ENCODE measurements at regions not wholly inside any gene's neighbourhood (a gene's known extent, or its start where the extent isn't known, plus 50 kb on each side); places are given as distances from the start of the nearest gene placed in this dataset.

GRCh38 chr3:104474011-104474410 is 892.7 kb upstream of the ALCAM start:
- no peak overlapping the region for H3K14ac ChIP-seq (ENCODE audit: insufficient read length)
- peaks cover 15% of the 10 kb centered on the region in 2 experiments; a peak in 3 of 4 replicates for H3K9me3 ChIP-seq (ENCODE audit: insufficient read depth in 2 of 2, low read depth in 1 of 2, low read length in 1 of 2)
- no peak overlapping the region for H4K8ac ChIP-seq (ENCODE audit: extremely low read depth, insufficient read depth, low read length)
- no peak overlapping the region for H3K4me3 ChIP-seq (ENCODE audit: extremely low read depth in 1 of 4, insufficient read depth in 2 of 4, low read depth in 3 of 4, low read length in 4 of 4)
- ChIA-PET CTCF (ENCODE audit: partially characterized antibody) (interaction anchor here (1.4 kb wide), 1 partner anchor 13 kb away, joined by 5 read pairs; no protein-coding TSS in a partner anchor), POLR2A (ENCODE audit: partially characterized antibody) (no interaction called here)
- no peak for FAIRE-seq
- H2BK12ac ChIP-seq (ENCODE audit: low read depth, low read length), result no peak overlapping the region
- no peaks in the 10 kb centered on the region for H4K20me1 ChIP-seq (replicated peaks in 1 of 2; ENCODE audit: control insufficient read depth in 1 of 2, insufficient read depth in 2 of 2, low read length in 2 of 2)
- no peak overlapping the region for H3K18ac ChIP-seq (ENCODE audit: extremely low read depth, low read length)
- 86% methylated on average over 1 of the region's 1 CpG; no CpG with 5 or more reads in 1 of the 2 experiments for WGBS, 2 experiments (ENCODE audit: extremely low coverage in 1 of 2, insufficient coverage in 1 of 2, insufficient read length in 1 of 2, insufficient replicate concordance in 2 of 2, low coverage in 1 of 2, low lambda C conversion rate in 2 of 2, missing lambda C conversion rate in 1 of 2)
- no peak overlapping the region for H2AFZ ChIP-seq (ENCODE audit: low read length)
- no peak overlapping the region for H4K91ac ChIP-seq (replicated peaks; ENCODE audit: insufficient read length, low read length)
- H3K4me1 ChIP-seq (replicated peaks in 1 of 4; ENCODE audit: control insufficient read depth in 3 of 4, insufficient read depth in 4 of 4, low read length in 3 of 4), result 0 out of 7 replicates have a peak, but pooled peaks cover 0 to 2% (median 0%) of the 10 kb centered on the region in 4 experiments
- H3K23ac ChIP-seq (ENCODE audit: insufficient read length), result no peak overlapping the region
- no peaks in the 10 kb centered on the region for H3K79me2 ChIP-seq (ENCODE audit: control insufficient read depth in 1 of 2, insufficient read depth in 2 of 2, low read length in 2 of 2)
- H3K79me1 ChIP-seq (ENCODE audit: low read depth, low read length), result no peaks in the 10 kb centered on the region
- no peak overlapping the region for H2BK120ac ChIP-seq (replicated peaks; ENCODE audit: low read depth, low read length)
- H2BK5ac ChIP-seq (ENCODE audit: low read depth, low read length), result no peak overlapping the region
- DNase-seq (ENCODE audit: low read depth in 1 of 2, low spot score in 2 of 2), result no peak
- H3K23me2 ChIP-seq (ENCODE audit: low read depth, low read length), result no peaks in the 10 kb centered on the region
- no peak overlapping the region for H2BK15ac ChIP-seq (ENCODE audit: low read length)
- no peaks in the 10 kb centered on the region for H3K36me3 ChIP-seq (ENCODE audit: control insufficient read depth in 2 of 4, insufficient read depth in 4 of 4, low read length in 3 of 4)
- no peaks in the 10 kb centered on the region for H3K27me3 ChIP-seq (replicated peaks in 1 of 4; ENCODE audit: control insufficient read depth in 3 of 4, extremely low read depth in 1 of 4, insufficient read depth in 3 of 4, low read length in 3 of 4)
- no peak overlapping the region for H3K4ac ChIP-seq (replicated peaks; ENCODE audit: insufficient read length, low read depth, low read length)
- no peak overlapping the region for H3K4me2 ChIP-seq (ENCODE audit: insufficient read depth in 1 of 2, low read depth in 2 of 2, low read length in 2 of 2)
- no peak overlapping the region for H4K5ac ChIP-seq (ENCODE audit: insufficient read length, low read depth, low read length)
- no peak overlapping the region for H2BK20ac ChIP-seq (ENCODE audit: low read length)
- no peak overlapping the region for H3K9ac ChIP-seq (replicated peaks in 1 of 4; ENCODE audit: extremely low read depth in 1 of 4, low read depth in 3 of 4, low read length in 3 of 4)
- H3K27ac ChIP-seq (ENCODE audit: low read depth, low read length), result no peak overlapping the region
- H2AK5ac ChIP-seq (ENCODE audit: low read depth, low read length), result no peak overlapping the region
- H3K56ac ChIP-seq (replicated peaks; ENCODE audit: insufficient read length, low read depth, low read length), result no peak overlapping the region
- TF ChIP-seq JUND (IDR thresholded peaks at IDR 0.05; ENCODE audit: low read length) (no peak), SP1 (IDR thresholded peaks at IDR 0.05; ENCODE audit: low read depth, low read length) (no peak), RAD21 (IDR thresholded peaks at IDR 0.05 in 1 of 2, conservative IDR thresholded peaks at IDR 0.05 in 1 of 2; ENCODE audit: low read depth in 2 of 2, low read length in 2 of 2) (no peak), GTF2F1 (IDR thresholded peaks at IDR 0.05; ENCODE audit: borderline replicate concordance, low read depth, low read length) (no peak), HDAC2 (IDR thresholded peaks at IDR 0.05; ENCODE audit: borderline replicate concordance in 1 of 2, low read depth in 2 of 2, low read length in 2 of 2) (no peak), CHD1 (IDR thresholded peaks at IDR 0.05; ENCODE audit: low read depth, low read length) (no peak), GABPA (IDR thresholded peaks at IDR 0.05; ENCODE audit: borderline replicate concordance, insufficient read depth, low read length) (no peak), SAP30 (IDR thresholded peaks at IDR 0.05; ENCODE audit: insufficient read depth, insufficient replicate concordance, low read length) (no peak), RNF2 (IDR thresholded peaks at IDR 0.05; ENCODE audit: borderline replicate concordance, low read depth, low read length, missing control alignments, poor library complexity, severe bottlenecking) (no peak), POU5F1 (IDR thresholded peaks at IDR 0.05; ENCODE audit: low read depth, low read length) (no peak), SRF (IDR thresholded peaks at IDR 0.05; ENCODE audit: low read depth, low read length) (no peak), FOSL1 (IDR thresholded peaks at IDR 0.05; ENCODE audit: insufficient read depth, low read depth, low read length) (no peak), CHD2 (IDR thresholded peaks at IDR 0.05; ENCODE audit: low read length) (no peak), HDAC6 (IDR thresholded peaks at IDR 0.05; ENCODE audit: low read depth, low read length) (no peak)
